ENCODE measurements at regions not wholly inside any gene's neighbourhood (a gene's known extent, or its start where the extent isn't known, plus 50 kb on each side); places are given as distances from the start of the nearest gene placed in this dataset.

GRCh38 chr2:173659509-173659908 lies 304.8 kb downstream of the CDCA7 start:
- Histone ChIP-seq H3K27ac (no peak overlapping the region), H3K27me3 (no peaks in the 10 kb centered on the region), H3K4me3 (no peak overlapping the region), H3K4me1 (no peaks in the 10 kb centered on the region), H3K9me3 (no peaks in the 10 kb centered on the region), H3K36me3 (no peaks in the 10 kb centered on the region)
- no peak for DNase-seq (ENCODE audit: low spot score in 2 of 2)
- intact Hi-C loops (cut with DNase I; ENCODE audit: low total_unique reads) = no loop called here
- no peak for TF ChIP-seq CTCF (IDR thresholded peaks at IDR 0.05)
- TF ChIP-seq POLR2A (IDR thresholded peaks at IDR 0.05) = no peak
- TF ChIP-seq POLR2AphosphoS5 (IDR thresholded peaks at IDR 0.05) = no peak

- TF ChIP-seq POLR2A (IDR thresholded peaks at IDR 0.05) (no peak), POLR2AphosphoS5 (IDR thresholded peaks at IDR 0.05) (no peak), CTCF (IDR thresholded peaks at IDR 0.05) (no peak)
- no peaks in the 10 kb centered on the region for H3K4me1 ChIP-seq
These were observed 303.6 kb downstream of the SP3 start for GRCh38 chr2:173661586-173661985.

GRCh38 chr2:173663353-173663752 lies 301.8 kb downstream of the SP3 start:
- TF ChIP-seq POLR2AphosphoS5 (IDR thresholded peaks at IDR 0.05) (no peak), CTCF (IDR thresholded peaks at IDR 0.05) (no peak)
- no peak for DNase-seq (ENCODE audit: low spot score in 2 of 2)
- Histone ChIP-seq H3K36me3 (no peaks in the 10 kb centered on the region), H3K9me3 (no peaks in the 10 kb centered on the region), H3K27ac (no peak overlapping the region), H3K4me1 (no peaks in the 10 kb centered on the region), H3K4me3 (no peak overlapping the region), H3K27me3 (no peaks in the 10 kb centered on the region)
- intact Hi-C loops (cut with DNase I; ENCODE audit: low total_unique reads) = no loop called here

More at GRCh38 chr2:173661586-173661985, 303.6 kb downstream of the SP3 start:
- no peak for DNase-seq (ENCODE audit: low spot score in 2 of 2)
- intact Hi-C loops (cut with DNase I; ENCODE audit: low total_unique reads) = no loop called here
- H3K36me3 ChIP-seq = no peaks in the 10 kb centered on the region
- H3K9me3 ChIP-seq = no peaks in the 10 kb centered on the region
- no peak overlapping the region for H3K27ac ChIP-seq
- H3K27me3 ChIP-seq = no peaks in the 10 kb centered on the region
- no peak overlapping the region for H3K4me3 ChIP-seq

- H3K9me3 ChIP-seq = no peaks in the 10 kb centered on the region
- no peak overlapping the region for H3K4me3 ChIP-seq
- intact Hi-C loops (cut with DNase I; ENCODE audit: low total_unique reads) = no loop called here
- TF ChIP-seq POLR2AphosphoS5 (IDR thresholded peaks at IDR 0.05) = no peak
- TF ChIP-seq CTCF (IDR thresholded peaks at IDR 0.05) = no peak
- no peak for TF ChIP-seq POLR2A (IDR thresholded peaks at IDR 0.05)
- DNase-seq (ENCODE audit: low spot score in 2 of 2) = no peak
- no peaks in the 10 kb centered on the region for H3K4me1 ChIP-seq
- no peak overlapping the region for H3K27ac ChIP-seq
- H3K36me3 ChIP-seq = no peaks in the 10 kb centered on the region
- H3K27me3 ChIP-seq = no peaks in the 10 kb centered on the region
These were observed 301.2 kb downstream of the SP3 start for GRCh38 chr2:173663835-173664512.

GRCh38 chr2:173664513-173664910 lies 300.7 kb downstream of the SP3 start:
- intact Hi-C loops (cut with DNase I; ENCODE audit: low total_unique reads) = no loop called here
- Histone ChIP-seq H3K4me1 (no peaks in the 10 kb centered on the region), H3K9me3 (no peaks in the 10 kb centered on the region), H3K27ac (no peak overlapping the region), H3K4me3 (no peak overlapping the region), H3K27me3 (no peaks in the 10 kb centered on the region), H3K36me3 (no peaks in the 10 kb centered on the region)
- DNase-seq (ENCODE audit: low spot score in 2 of 2) = no peak
- no peak for TF ChIP-seq POLR2AphosphoS5 (IDR thresholded peaks at IDR 0.05)
- no peak for TF ChIP-seq POLR2A (IDR thresholded peaks at IDR 0.05)
- no peak for TF ChIP-seq CTCF (IDR thresholded peaks at IDR 0.05)
